ENCODE measurements at regions not wholly inside any gene's neighbourhood (a gene's known extent, or its start where the extent isn't known, plus 50 kb on each side); places are given as distances from the start of the nearest gene placed in this dataset.

DNA sequence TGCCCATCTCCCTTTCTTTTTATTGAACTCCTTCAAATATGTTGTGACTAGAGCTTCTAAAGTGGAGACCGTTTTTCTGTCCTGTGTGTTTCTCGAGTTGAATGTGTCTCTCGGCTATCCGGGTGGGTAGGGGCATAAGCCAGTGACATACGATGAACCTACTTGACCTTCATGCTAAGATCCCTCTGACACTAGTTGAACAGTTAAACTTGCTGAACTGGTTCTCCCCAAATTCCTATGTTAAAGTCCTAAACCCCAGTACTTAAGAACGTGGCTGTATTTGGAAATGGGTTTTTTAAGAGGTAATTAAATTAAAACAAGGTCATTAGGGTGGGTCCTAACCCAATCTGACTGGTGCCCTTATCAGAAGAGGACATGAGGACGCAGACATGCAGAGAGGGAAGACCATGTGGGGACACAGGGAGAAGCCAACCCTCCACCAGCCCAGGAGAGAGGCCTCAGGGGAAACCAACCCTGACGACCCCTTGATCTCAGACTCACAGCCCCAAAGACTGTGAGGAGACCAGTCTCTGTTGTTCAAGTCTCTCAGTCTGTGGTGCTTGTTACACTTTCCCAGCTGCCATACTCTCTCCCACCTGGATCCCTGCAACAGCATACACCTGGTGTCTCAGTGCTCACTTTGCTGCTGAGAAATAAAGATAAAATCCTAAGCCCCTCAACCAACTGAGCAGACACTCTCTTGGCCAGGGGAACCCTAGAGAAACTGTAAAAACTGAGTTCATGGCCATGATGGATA is 208.4 kb downstream of the MYLK4 start:
- no peak for DNase-seq
- intact Hi-C loops (cut with DNase I), result no loop called here

DNA sequence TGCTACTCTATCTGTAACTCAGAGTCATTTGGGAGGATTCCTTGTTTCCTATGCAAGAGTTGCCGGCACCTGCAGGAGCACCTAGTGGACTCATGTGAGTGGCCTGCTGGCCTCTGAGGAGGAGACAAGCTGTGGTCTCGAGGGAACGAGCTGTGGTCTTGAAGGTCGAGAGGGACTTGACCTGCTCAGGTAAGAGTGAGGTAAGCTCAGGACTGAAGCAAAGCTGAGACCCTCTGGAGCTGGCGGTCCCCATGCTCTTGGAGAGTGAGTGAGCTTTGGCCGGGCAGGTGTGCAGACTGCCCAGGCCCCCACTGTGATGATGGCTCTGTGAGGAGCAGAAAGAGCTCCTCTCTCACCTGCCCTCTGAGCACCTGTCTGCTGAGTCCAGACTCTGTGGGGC is 214.3 kb downstream of the MYLK4 start:
- no peak for DNase-seq
- intact Hi-C loops (cut with DNase I), result no loop called here

DNA sequence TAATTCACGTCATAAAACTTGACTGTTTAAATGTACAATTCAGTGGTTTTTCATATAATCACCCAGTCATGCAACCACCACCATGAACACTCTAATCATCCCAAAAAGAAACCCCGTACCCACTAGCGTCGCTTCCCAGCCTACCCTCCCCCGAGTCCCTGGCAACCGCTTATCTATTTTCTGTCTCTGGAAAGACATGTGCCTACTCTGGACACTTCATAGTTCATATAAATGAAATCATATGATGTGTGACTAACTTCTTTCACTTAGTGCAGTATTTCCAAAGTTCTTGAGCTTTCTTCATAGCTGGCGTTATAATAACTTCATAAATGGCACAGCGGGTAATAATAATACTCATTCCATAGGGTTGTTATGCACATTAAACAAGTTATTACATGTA is 215.2 kb downstream of the MYLK4 start:
- no peak for DNase-seq
- intact Hi-C loops (cut with DNase I), result no loop called here

DNA sequence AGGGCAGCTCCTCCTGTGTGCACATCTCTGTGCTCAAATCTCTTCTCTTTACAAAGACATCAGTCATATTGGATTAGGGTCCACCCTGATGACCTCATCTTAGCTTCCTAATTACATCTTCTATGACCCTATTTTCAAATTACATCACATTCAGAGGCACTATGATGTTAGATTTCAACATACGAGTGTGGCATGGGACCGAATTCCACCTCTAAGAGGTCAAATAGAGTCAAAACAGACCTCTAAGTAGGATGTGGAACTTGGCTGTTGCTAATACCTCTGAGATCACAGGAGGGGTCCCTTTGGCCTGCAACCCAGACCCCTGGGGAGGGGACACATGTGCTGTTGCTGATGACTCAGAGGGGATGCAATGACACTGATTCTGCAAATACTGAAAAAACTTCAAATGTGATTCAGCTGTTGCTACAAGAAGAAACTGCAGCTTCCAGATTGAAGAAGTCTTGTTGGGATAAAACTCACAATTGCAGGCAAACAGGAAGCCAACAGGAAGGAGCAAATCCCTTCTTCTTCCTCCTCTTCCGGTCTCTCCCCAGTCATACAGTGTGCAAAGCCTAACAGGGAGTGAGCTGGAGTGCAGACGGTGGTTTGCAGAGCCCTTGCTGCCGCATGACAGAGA is 216.2 kb downstream of the MYLK4 start:
- DNase-seq, result no peak
- intact Hi-C loops (cut with DNase I), result no loop called here

DNA sequence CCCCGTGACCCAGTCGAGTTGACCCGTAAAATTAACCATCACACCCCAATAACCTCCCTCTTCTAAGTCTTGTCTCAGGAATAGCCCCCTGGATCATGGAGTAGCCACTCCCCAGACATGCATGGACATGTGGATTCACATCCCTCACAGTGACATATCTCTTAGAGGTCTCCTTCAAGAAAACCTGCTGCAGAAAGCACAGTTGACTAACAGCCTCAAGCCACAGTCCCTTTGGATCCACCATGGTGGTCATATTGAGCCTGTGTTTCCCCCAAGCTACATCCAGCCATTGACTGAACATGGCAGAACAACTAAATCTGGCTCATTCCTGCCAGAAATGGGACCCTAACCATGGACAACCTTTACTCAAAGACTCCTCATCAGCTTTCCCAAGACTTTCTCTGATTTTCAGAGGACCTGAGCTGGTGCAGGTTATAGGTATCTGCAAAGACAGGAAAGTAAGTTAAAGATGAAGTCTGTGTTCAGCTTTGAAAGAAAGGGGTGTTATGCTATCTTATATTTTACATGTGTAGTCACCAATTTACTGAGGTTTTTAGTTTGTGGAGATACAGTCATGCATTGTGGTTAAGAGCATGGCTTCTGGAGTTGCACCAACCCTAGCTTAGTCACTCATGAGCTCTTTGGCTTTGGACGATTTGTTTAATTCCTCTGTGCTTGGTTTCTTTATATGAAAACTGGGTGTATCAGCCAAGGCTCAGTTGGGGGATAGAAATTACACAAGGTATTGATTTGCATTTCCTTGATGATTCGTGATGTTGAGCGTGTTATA is 219.1 kb downstream of the MYLK4 start:
- intact Hi-C loops (cut with DNase I), result no loop called here
- DNase-seq, result no peak

DNA sequence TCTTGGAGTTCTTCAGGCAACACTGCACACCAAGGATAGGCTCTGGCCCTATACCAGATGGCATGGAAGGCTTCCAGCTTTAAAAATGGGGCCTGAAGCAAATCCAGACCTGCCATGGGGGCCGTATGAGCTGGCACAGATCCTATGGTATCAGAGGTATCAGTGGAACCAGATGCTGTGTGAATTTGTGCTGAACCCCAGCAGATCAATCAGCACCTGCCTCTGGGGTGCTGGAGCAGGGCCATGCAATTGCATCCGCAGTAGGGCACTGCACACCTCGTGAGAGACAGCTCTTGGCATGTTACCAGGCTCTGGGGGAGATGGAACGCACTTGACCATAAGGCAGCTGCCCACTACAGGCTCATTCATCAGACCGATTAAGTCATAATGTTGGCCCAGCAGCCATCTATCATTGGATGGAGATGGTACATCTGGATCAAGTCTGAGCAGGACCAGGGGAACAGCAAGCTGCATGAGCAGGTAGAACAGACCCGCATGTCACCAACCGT is 221.5 kb downstream of the MYLK4 start:
- intact Hi-C loops (cut with DNase I), result no loop called here
- DNase-seq, result no peak

DNA sequence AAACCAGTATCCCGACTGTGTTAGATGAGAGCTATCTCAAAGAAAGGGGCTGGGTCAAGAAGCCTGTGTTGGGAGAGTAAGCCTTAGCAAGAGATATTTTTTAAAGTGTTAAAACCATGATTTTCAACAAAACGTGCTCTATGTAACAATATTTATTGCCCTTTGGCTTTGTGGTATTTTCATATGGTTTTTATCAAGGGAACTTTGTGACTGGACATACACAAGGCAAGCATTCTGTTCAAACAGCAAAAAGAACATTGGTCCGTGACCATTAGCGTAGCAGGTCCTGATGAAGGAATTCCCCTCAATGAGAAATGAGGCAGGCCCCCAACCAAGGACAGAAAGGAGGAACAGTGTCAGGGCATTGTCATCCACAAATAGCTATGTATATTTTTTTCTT is 222.6 kb downstream of the MYLK4 start:
- intact Hi-C loops (cut with DNase I), result no loop called here
- DNase-seq, result no peak

DNA sequence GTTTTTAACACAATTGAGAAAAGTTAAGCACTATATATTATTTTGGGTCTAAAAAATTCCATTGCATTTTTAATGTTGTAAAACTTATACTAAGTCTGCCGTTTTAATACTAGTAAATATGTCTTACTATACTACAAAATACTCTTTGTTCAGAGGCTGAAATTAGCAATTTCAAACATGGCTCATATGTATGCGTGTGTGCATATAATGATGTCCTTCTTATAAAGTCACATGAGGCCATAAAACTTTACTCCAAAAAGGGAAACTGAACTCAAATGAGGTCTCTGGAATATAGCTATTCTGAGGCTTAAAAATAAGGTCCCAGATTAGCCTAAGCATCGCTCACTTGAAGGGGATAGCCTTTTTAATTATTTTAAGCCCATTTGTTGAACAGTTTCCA is 224.0 kb downstream of the MYLK4 start:
- intact Hi-C loops (cut with DNase I), result no loop called here
- no peak for DNase-seq

DNA sequence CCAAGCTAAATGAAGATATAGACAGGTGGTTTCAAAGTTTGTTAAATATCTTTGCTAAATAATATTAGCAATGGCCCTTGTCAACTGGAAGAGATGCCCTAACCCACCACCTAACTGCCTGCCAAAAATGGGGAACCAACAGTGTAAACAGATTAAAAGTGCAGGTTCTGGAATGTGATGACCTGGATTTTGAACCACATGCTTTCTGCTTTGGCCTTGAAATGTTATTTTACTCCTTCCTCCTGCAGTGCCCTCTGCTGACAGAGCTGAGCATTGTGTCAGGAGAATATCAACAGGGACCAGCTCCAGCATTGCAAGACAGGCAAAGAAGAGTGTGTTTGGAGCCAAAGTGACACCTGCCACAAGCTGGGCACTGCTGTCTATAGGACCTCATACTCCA is 226.6 kb downstream of the MYLK4 start:
- DNase-seq, result no peak
- intact Hi-C loops (cut with DNase I), result no loop called here

DNA sequence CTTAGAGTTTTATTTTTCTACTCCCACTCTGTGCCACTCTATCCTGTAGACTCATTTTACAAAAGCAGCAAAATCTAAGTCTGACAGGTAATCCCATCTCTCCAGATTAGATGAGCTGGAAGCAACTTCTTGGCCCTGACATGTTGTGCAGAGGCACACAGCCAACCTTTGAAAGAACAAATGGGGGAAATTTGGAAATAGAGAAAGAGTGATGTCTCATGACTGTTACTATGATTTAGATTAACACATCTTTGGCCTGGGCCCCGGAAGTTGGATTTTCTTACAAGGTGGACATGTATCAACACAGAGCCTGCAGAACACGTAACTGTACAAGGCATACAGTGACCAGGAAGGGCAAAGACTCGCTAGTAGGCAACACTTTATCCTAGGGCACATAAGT is 227.7 kb downstream of the MYLK4 start:
- intact Hi-C loops (cut with DNase I), result no loop called here

DNA sequence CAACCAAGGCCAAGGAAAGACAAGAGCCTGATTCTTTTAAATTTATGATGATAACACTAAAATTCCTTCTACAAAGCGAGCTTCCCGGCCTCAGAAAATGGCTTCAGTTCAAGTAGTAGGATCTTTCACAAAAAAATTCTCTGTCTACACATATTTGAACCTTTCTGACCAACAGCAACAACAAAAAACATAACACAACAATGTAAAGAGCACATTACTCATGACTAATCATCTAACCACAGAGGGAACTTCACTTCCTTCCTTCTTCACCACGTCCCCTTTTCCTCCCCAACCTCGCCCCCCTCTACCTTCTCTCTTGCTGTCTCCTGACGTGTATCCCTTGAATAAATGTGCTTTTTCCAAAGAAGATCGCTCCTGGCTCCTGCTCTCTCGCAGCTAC is 228.2 kb downstream of the MYLK4 start:
- intact Hi-C loops (cut with DNase I), result no loop called here
- no peak for DNase-seq

More for the DNA sequence above, 227.7 kb downstream of the MYLK4 start:
- no peak for DNase-seq

DNA sequence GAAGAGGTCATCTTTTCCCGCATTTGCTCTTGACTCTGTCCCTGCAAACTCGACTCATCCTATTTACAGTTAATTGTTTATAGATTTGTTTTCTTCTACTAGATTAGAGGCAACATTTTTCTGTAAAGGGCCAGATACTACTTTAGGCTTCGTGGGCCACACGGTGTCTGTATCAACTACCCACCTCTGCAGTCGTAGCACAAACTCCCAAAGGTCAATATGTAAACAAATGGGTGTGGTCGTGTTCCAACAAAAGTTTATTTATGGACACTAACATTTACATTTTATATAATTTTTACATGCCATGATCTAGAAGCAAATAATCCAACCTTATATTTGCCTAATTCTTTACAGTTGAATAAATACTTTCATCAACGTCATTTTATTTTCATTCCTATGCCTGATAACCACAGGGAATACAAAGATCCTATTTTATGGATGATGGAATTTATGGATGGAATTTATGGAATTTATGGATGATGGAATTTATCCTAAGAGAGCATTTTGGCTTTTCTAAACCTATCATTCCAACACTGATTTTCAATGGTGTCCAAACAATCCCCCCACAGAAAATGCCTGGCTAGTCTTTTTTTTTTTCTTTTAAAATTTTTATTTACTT is 232.8 kb downstream of the MYLK4 start:
- no peak for DNase-seq
- intact Hi-C loops (cut with DNase I), result no loop called here

DNA sequence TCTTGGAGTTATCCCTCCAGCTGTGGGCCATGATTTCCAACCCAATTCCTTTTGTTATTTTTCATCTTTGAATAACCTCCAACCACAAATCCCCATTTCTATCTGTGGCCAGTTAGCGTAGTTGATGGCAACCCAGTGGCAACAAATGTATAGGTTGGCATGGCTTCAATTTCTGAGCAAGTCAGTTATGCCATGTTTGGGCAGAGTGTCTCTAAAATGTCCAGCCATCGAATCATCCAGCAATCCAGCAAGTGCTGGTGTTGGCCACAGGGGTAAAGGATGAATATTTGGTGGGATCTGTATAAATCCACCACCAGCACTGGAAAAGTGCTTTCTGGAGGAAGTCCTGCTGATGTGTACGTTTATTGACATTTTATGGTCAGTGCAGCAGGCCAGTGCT is 233.3 kb downstream of the MYLK4 start:
- intact Hi-C loops (cut with DNase I), result no loop called here
- no peak for DNase-seq

DNA sequence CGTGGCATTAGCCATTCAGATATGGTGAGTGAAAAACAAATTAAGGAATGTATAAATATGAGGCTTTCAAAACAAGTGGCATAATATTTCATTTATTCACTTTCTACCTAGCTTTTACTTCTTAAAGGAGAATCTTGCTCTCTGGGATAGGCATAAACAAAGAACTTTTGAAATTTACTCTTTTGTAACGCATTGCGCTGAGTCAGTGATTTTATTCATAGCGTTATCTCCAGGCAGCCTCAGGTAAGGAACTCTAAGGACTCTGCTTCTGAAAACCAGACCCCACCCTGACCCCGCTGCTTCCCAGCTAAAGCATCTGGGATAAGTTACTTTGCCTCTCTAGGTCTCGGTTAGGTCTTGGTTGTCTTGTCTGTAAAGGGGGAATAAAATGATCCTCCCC is 234.7 kb downstream of the MYLK4 start:
- DNase-seq, result no peak
- intact Hi-C loops (cut with DNase I), result no loop called here

DNA sequence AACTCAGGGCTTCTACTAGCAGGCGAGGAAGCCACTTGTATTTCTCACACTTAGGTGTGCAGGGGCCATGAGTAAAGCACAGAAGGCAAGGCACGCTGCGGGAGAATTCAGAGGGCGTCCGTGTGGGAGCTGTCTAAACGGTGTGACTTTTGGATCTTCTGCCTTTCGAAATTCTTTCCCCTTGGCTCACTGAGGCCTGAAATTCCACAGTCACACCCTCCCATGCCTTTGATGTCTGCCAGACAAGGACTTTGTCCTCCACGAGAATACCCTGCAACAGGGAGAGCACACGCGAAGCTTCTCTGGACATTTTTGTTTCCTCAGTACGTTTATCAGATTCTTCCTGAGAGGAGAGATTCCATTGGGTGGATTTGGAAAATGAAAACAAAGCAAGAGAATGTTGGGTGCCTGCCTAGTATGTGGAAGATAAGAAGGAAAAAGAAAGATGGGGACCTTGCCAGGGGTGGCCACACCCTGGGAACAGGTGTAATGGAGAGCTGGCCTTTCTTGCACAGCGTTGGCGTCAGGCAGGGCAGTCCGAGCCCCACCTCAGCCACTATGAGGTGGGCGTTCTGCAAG is 235.7 kb downstream of the MYLK4 start:
- no peak for DNase-seq
- intact Hi-C loops (cut with DNase I), result no loop called here

DNA sequence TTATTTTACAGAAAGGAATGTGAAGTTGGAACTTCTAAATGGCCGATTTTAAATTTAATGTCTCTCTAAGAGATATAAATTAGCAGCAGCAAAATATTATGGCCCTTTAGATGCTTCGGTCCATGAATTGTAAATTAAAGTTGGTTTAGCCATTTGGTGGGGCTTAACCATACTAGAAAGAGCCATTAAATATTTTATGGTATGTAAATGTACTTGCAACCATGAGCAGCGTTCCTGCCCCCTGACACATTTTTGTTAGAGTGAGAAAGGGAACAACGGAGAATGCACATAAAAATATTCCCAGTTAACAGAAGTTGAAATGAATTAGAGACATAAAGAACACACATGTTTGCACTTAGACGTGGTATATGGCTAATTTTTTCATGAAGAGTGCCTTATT is 237.9 kb downstream of the MYLK4 start:
- DNase-seq, result no peak
- intact Hi-C loops (cut with DNase I), result no loop called here

DNA sequence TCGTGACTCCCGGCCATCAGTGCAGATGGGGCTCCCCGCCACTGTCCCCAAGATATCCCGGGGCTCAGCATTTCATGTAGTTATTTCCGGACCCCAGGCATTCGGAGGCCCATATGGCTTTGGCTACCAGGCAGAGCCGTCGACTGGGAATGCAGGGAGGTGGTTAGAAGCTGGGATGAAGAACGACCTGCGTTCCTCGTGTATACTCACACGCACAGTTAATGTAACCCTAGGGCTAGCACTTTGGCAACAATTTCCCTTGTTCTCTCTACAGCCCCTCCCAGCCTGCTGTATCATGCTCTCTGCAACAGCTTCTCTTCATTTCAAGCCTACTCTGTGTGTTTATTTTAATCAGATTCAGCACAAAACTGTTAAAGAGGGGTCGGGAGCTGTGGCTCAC is 240.4 kb downstream of the MYLK4 start:
- intact Hi-C loops (cut with DNase I), result no loop called here
- no peak for DNase-seq

DNA sequence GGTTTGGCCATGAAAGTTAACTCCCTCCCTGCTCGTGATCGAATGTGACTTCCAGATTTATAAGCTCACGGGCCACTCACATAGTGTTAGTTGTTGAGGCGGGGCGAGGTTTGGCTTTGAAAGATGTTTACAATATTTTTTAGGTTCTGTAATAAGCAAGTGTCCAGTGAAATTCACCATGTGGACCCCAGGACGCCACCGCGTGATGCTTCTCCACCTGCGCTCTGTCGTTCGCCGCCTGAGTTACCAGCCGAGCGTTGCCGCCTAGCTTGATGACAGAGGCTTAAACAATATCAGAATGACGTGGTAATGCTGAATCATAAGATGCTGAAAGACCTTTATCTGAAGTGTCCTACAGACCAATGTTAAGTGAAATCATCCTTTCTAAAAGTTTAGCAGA is 241.0 kb downstream of the MYLK4 start:
- peak in 1 of 10 donors; percentile 59 for DNase-seq
- intact Hi-C loops (cut with DNase I), result no loop called here

DNA sequence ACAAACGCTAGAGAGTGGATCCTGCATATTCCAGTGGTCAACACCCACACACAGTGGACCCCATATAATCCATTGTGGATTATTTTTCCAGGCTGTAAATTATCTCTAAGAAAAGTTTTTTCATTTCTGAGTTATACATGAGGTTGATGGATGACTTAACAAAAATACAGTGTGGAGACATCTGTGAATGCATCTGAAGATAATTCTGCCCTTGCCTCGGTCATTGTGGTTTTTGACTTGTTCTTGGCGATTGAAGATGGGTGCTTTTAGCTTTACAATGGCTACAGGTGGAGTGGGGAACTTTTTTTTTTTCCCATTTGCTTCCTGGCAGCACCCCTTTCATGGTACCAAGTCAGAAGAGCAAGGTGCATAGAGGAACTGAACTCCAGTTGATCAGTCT is 242.7 kb downstream of the MYLK4 start:
- intact Hi-C loops (cut with DNase I), result no loop called here
- no peak for DNase-seq

DNA sequence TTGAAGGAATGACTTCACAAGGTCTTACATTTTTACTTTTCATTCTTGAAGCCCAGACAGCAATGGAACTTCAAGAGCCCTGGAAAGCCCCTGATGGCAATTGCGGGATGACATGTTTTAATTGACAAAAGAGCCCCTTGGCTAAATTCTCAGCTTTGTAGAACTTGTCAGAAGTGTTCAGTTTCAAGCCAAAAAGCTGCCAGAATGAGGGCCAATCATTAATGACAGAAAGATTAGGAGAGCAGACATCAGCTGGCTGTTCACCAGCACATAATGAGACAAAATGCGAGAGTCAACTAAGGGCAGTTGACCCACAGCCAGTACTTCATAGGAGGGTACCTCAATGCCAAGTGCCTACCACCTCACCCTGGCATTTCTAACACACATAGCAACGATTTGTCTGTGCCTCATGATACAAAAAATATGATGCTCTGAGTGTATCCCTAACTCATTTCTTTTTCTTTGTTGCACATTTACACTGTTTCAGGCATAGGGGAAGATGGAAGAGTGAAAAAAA is 243.1 kb downstream of the MYLK4 start:
- intact Hi-C loops (cut with DNase I), result no loop called here
- no peak for DNase-seq

DNA sequence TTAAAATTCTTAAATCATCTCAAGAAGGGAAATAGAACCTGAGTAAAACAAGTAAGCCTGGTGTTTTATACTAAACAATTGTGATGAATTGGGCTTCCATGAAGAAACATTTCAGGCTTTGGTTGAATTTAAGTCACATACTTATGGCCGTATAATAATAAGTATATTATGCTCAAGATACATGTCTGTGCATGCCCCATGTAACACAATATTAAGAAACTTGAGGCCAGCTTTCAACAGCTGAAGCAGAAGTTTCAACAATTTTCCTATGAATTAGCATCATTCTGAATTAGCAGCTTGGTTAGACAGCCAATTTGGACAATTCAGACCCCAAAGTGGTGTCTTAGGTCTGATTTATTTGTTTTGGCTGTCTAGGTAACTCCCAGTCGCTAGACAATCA is 243.7 kb downstream of the MYLK4 start:
- intact Hi-C loops (cut with DNase I), result no loop called here
- no peak for DNase-seq
